ENCODE measurements at regions not wholly inside any gene's neighbourhood (a gene's known extent, or its start where the extent isn't known, plus 50 kb on each side); places are given as distances from the start of the nearest gene placed in this dataset.

GRCh38 chr5:53323943-53324642, 156.3 kb upstream of the FST start:
- TF ChIP-seq CTCF (IDR thresholded peaks at IDR 0.05; ENCODE audit: extremely low read depth, insufficient read depth, missing control alignments): no peak
- DNase-seq (ENCODE audit: low spot score): no peak
- in situ Hi-C loops (cut with MboI; ENCODE audit: low pct_unique_long_range_greater_than_20kb, low sequenced_read_pairs, unreplicated experiment): no loop called here

DNA sequence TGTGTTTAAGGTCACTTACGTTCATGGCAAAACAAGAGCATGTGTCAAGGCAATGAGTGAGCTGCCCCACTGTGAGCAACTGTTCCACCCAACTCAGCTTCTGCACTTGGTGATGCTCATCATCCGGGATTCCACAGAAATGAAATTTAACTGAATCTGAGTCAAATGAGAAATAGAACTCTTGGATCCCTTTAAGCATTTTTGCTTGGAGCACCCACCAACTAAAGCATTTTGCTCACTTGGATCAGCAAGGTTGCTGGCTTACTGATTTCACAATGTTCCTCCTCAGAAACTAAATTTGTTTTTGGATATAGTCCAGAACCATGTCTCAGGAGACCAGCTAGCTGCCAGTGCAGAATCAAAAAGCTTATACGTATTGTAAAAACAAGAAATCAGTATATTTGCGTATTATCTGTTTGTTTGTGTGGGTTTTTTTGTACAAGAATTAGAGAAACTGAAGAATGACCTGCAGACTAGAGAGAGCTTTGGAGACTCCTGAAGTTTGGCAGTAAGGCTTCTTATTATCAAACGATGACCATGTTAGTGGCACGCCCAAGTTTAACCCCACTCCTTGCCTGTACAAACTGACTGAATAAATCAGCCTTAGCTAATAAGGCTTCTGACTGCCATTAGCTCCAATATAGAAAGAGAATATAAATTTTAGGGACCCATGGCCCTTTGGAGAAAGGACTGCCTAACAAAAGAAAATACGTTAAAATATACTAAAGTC, 153.8 kb upstream of the FST start:
- no peak for TF ChIP-seq CTCF (IDR thresholded peaks at IDR 0.05; ENCODE audit: extremely low read depth, insufficient read depth, missing control alignments)
- no peak for DNase-seq (ENCODE audit: low spot score)
- in situ Hi-C loops (cut with MboI; ENCODE audit: low pct_unique_long_range_greater_than_20kb, low sequenced_read_pairs, unreplicated experiment): no loop called here

DNA sequence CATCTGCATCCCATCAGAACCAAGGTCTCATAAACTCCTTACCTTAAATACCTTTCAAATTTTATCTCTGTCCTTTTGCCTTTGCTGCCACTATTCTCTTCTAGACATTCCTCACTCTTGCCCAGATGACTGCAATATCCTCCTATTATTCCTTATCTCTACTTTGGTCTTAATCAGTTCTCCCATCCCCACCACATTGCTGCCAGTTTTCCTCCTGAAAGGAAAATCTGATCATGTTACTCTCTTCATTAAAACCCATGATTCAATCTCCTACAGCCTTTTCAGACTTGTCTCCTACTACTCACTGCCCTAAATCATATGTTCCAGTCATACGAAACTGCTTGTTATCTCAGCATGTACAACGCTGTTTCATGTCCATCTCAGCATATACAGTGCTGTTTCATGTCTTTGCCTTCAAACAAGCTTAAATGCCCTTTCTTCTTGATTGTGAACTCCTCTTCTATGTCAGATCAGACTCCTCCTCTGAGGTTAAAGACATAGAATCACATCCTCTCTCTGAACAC, 152.6 kb upstream of the FST start:
- in situ Hi-C loops (cut with MboI; ENCODE audit: low pct_unique_long_range_greater_than_20kb, low sequenced_read_pairs, unreplicated experiment): no loop called here
- DNase-seq (ENCODE audit: low spot score): no peak
- TF ChIP-seq CTCF (IDR thresholded peaks at IDR 0.05; ENCODE audit: extremely low read depth, insufficient read depth, missing control alignments): no peak

GRCh38 chr5:53330491-53330890, 149.9 kb upstream of the FST start:
- in situ Hi-C loops (cut with MboI; ENCODE audit: low pct_unique_long_range_greater_than_20kb, low sequenced_read_pairs, unreplicated experiment): no loop called here
- DNase-seq (ENCODE audit: low spot score): no peak
- TF ChIP-seq CTCF (IDR thresholded peaks at IDR 0.05; ENCODE audit: extremely low read depth, insufficient read depth, missing control alignments): no peak

DNA sequence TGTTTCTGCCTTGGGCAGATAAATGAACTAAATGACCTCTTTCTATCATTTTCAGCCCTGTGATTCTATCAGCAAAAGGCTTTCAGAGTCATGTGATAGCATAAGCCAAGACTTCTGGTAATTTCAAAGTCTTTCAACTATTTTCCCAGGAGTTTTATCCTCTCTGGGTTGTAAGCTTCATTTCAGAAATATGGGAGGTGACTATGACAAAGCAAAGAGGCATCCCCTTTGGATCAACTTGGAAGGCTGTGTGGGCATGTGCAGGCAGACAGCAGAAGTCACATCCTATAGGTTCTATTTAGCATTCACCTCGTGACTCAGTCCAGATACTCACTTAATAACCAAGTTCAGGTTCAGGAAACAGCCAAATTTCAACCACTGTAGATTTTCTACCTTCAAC, 149.0 kb upstream of the FST start:
- in situ Hi-C loops (cut with MboI; ENCODE audit: low pct_unique_long_range_greater_than_20kb, low sequenced_read_pairs, unreplicated experiment): no loop called here
- DNase-seq (ENCODE audit: low spot score): no peak
- no peak for TF ChIP-seq CTCF (IDR thresholded peaks at IDR 0.05; ENCODE audit: extremely low read depth, insufficient read depth, missing control alignments)

DNA sequence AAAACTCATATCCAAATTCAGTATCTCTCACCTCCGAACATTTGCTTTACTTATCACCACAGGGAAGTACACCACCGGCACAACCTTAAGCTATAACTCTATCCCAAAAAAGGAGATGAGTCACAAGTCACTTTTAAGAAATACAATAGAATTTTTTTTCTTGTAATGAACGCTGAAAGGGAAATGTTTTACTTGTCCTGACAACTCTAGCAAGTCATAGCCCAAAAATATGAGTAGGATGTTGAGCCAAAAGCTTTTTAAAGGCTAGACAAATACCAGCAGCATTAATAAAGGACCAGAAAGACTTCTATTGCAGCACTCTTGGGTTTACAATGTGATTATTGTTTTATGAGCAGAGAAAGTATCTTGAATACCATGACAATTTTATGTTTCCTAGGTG, 147.3 kb upstream of the FST start:
- in situ Hi-C loops (cut with MboI; ENCODE audit: low pct_unique_long_range_greater_than_20kb, low sequenced_read_pairs, unreplicated experiment): no loop called here
- TF ChIP-seq CTCF (IDR thresholded peaks at IDR 0.05; ENCODE audit: extremely low read depth, insufficient read depth, missing control alignments): no peak

More for the DNA sequence above, 147.3 kb upstream of the FST start:
- DNase-seq (ENCODE audit: low spot score): no peak
